Hypothalamus (tissue), 51 donors: ENCODE measurements at regions not wholly inside any gene's neighbourhood (a gene's known extent, or its start where the extent isn't known, plus 50 kb on each side); places are given as distances from the start of the nearest gene placed in this dataset.
"Not testable (repeated sequence)": the region's sequence is repeated elsewhere in the genome, so short reads cannot be mapped to it uniquely, and the experiment has no call there.

Experiments used
- DNase-seq, 51 donors: peaks; one replicate each; lab custom pipeline; 2025; lab: John Stamatoyannopoulos, UW

- DNase-seq: not testable (repeated sequence)
Observed at GRCh38 chr17:45554479-45554878, 64.0 kb upstream of the PLEKHM1 start.

- not testable (repeated sequence) for DNase-seq
Observed at GRCh38 chr17:45558821-45559220, 68.3 kb upstream of the PLEKHM1 start.

GRCh38 chr17:45562868-45563267, 72.3 kb upstream of the PLEKHM1 start:
- DNase-seq: not testable (repeated sequence)

GRCh38 chr17:45563283-45563682, 72.8 kb upstream of the PLEKHM1 start:
- not testable (repeated sequence) for DNase-seq

- not testable (repeated sequence) for DNase-seq
Observed at GRCh38 chr17:45568275-45568674, 77.8 kb upstream of the PLEKHM1 start.

- not testable (repeated sequence) for DNase-seq
Observed at GRCh38 chr17:45573326-45573725, 82.8 kb upstream of the PLEKHM1 start.

GRCh38 chr17:45573924-45574770, 83.6 kb upstream of the PLEKHM1 start:
- DNase-seq: no peak

- no peak for DNase-seq
Observed at GRCh38 chr17:45575126-45575885, 84.8 kb upstream of the PLEKHM1 start.

GRCh38 chr17:45576527-45577307, 86.2 kb upstream of the PLEKHM1 start:
- DNase-seq: not testable (repeated sequence)

GRCh38 chr17:45577571-45578279, 87.2 kb upstream of the PLEKHM1 start:
- DNase-seq: no peak

GRCh38 chr17:45578516-45579455, 88.3 kb upstream of the PLEKHM1 start:
- no peak for DNase-seq

- no peak for DNase-seq
Observed at GRCh38 chr17:45579529-45580495, 89.3 kb upstream of the PLEKHM1 start.

- no peak for DNase-seq
Observed at GRCh38 chr17:45580924-45581323, 90.4 kb upstream of the PLEKHM1 start.

- no peak for DNase-seq
Observed at GRCh38 chr17:45581860-45582259, 91.3 kb upstream of the PLEKHM1 start.

GRCh38 chr17:45584092-45585036, 93.8 kb upstream of the PLEKHM1 start:
- DNase-seq: no peak

- DNase-seq: not testable (repeated sequence)
Observed at GRCh38 chr17:45585037-45585733, 94.7 kb upstream of the PLEKHM1 start.
